H1 (cell line): ENCODE measurements at regions not wholly inside any gene's neighbourhood (a gene's known extent, or its start where the extent isn't known, plus 50 kb on each side); places are given as distances from the start of the nearest gene placed in this dataset.

ENCODE experiments used
- CTCF ChIA-PET: fragments of 300-600 bp; sonication (Branson Sonifier 250); formaldehyde crosslinking; loops from one replicate; lab custom pipeline; 2021; ENCODE audit not compliant: partially characterized antibody; lab: Charles Lee
- POLR2A ChIA-PET: fragments of 300-600 bp; sonication (Branson Sonifier 250); formaldehyde crosslinking; loops from one replicate; lab custom pipeline; 2021; ENCODE audit warnings: inconsistent platforms; ENCODE audit not compliant: partially characterized antibody; lab: Charles Lee
- DNase-seq, 2 experiments: peaks; one replicate each; pipeline versions ENCODE4 v3.0.0 to v3.0.0-alpha.2; 2010 to 2022; ENCODE audit warnings: low spot score in 2 of 2, low read depth in 1 of 2, mixed read lengths in 1 of 2
- FAIRE-seq: peaks from 2 replicates; lab custom pipeline; 2011; peaks lifted over from hg19 to GRCh38; lab: Jason Lieb, UNC
- H2AFZ ChIP-seq: 2 replicates; pipeline ENCODE4 v1.8.1; 2012; ENCODE audit warnings: low read length, inconsistent platforms
- H2AK5ac ChIP-seq: 2 replicates; pipeline ENCODE4 v1.6.1; 2013; ENCODE audit warnings: low read depth, low read length
- H2BK120ac ChIP-seq: replicated peaks from 2 replicates; pipeline ENCODE3; 2013; ENCODE audit warnings: low read depth, low read length, inconsistent platforms
- H2BK12ac ChIP-seq: 2 replicates; pipeline ENCODE4 v1.6.1; 2013; ENCODE audit warnings: low read depth, low read length
- H2BK15ac ChIP-seq: 2 replicates; pipeline ENCODE4 v1.6.1; 2013; ENCODE audit warnings: low read length
- H2BK20ac ChIP-seq: 2 replicates; pipeline ENCODE4 v1.6.1; 2013; ENCODE audit warnings: low read length
- H2BK5ac ChIP-seq: 2 replicates; pipeline ENCODE4 v1.6.1; 2013; ENCODE audit warnings: low read depth, low read length
- H3K14ac ChIP-seq: 2 replicates; pipeline ENCODE4 v1.6.1; 2013; ENCODE audit warnings: inconsistent platforms; ENCODE audit not compliant: insufficient read length
- H3K18ac ChIP-seq: 2 replicates; pipeline ENCODE4 v1.6.1; 2013; ENCODE audit warnings: low read length; ENCODE audit errors: extremely low read depth
- H3K23ac ChIP-seq: 2 replicates; pipeline ENCODE4 v1.6.1; 2013; ENCODE audit warnings: inconsistent platforms; ENCODE audit not compliant: insufficient read length
- H3K23me2 ChIP-seq: 2 replicates; pipeline ENCODE4 v1.6.1; 2013; ENCODE audit warnings: low read depth, low read length
- H3K27ac ChIP-seq: 2 replicates; pipeline ENCODE4 v1.6.1; 2011; ENCODE audit warnings: low read depth, low read length, inconsistent platforms
- H3K27me3 ChIP-seq, 4 experiments: replicated peaks in 1 of 4; 1 replicate in 1 of 4; 2 replicates in 3 of 4; pipeline versions ENCODE4 v1.6.1 to v1.8.1; 2011 to 2013; ENCODE audit warnings: low read length in 3 of 4, mild to moderate bottlenecking in 3 of 4, inconsistent platforms in 2 of 4, mixed read lengths in 2 of 4, moderate library complexity in 1 of 4; ENCODE audit not compliant: control insufficient read depth in 3 of 4, insufficient read depth in 3 of 4; ENCODE audit errors: extremely low read depth in 1 of 4
- H3K36me3 ChIP-seq, 4 experiments: 2 replicates each; pipeline versions ENCODE4 v1.6.1 to v1.8.1; 2011 to 2013; ENCODE audit warnings: mild to moderate bottlenecking in 4 of 4, low read length in 3 of 4, moderate library complexity in 2 of 4, control low read depth in 1 of 4, inconsistent platforms in 1 of 4; ENCODE audit not compliant: insufficient read depth in 4 of 4, control insufficient read depth in 2 of 4
- H3K4ac ChIP-seq: replicated peaks from 2 replicates; pipeline ENCODE3; 2013; ENCODE audit warnings: low read length, low read depth, mixed read lengths, inconsistent platforms; ENCODE audit not compliant: insufficient read length
- H3K4me1 ChIP-seq, 4 experiments: replicated peaks in 1 of 4; 1 replicate in 1 of 4; 2 replicates in 3 of 4; pipeline versions ENCODE4 v1.6.1 to v1.8.1; 2011 to 2013; ENCODE audit warnings: low read length in 3 of 4, inconsistent platforms in 2 of 4, mixed read lengths in 1 of 4; ENCODE audit not compliant: insufficient read depth in 4 of 4, control insufficient read depth in 3 of 4
- H3K4me2 ChIP-seq, 2 experiments: 2 replicates each; pipeline versions ENCODE4 v1.6.1 to v1.8.1; 2011 to 2013; ENCODE audit warnings: low read depth in 2 of 2, low read length in 2 of 2, control low read depth in 1 of 2, inconsistent platforms in 1 of 2, mild to moderate bottlenecking in 1 of 2; ENCODE audit not compliant: insufficient read depth in 1 of 2
- H3K4me3 ChIP-seq, 4 experiments: fragments of 200-600, 300-600 bp in 1 of 4; sonication (generic), shearing (Covaris generic), sonication (Bioruptor Twin) in 1 of 4; 2 replicates each; pipeline versions ENCODE4 v1.5.1 to v1.8.1; 2011 to 2016; ENCODE audit warnings: low read length in 4 of 4, low read depth in 3 of 4, control low read depth in 2 of 4, inconsistent platforms in 2 of 4, mild to moderate bottlenecking in 2 of 4, mixed read lengths in 1 of 4, moderate library complexity in 1 of 4; ENCODE audit not compliant: insufficient read depth in 2 of 4; ENCODE audit errors: extremely low read depth in 1 of 4
- H3K56ac ChIP-seq: replicated peaks from 2 replicates; pipeline ENCODE3; 2013; ENCODE audit warnings: low read depth, mild to moderate bottlenecking, mixed read lengths, low read length, inconsistent platforms; ENCODE audit not compliant: insufficient read length
- H3K79me1 ChIP-seq: 2 replicates; pipeline ENCODE4 v1.6.1; 2013; ENCODE audit warnings: low read depth, low read length, control low read depth
- H3K79me2 ChIP-seq, 2 experiments: 2 replicates each; pipeline versions ENCODE4 v1.6.1 to v1.8.1; 2012 to 2013; ENCODE audit warnings: low read length in 2 of 2, mild to moderate bottlenecking in 2 of 2, inconsistent platforms in 1 of 2; ENCODE audit not compliant: insufficient read depth in 2 of 2, control insufficient read depth in 1 of 2
- H3K9ac ChIP-seq, 4 experiments: replicated peaks in 1 of 4; 1 replicate in 1 of 4; 2 replicates in 3 of 4; pipeline versions ENCODE4 v1.6.1 to v1.8.1; 2011 to 2013; ENCODE audit warnings: low read depth in 3 of 4, low read length in 3 of 4, control low read depth in 2 of 4, mild to moderate bottlenecking in 2 of 4, moderate library complexity in 2 of 4, inconsistent platforms in 1 of 4; ENCODE audit errors: extremely low read depth in 1 of 4
- H3K9me3 ChIP-seq, 2 experiments: 2 replicates each; pipeline versions ENCODE4 v1.6.1 to v1.8.1; 2012 to 2013; ENCODE audit warnings: mild to moderate bottlenecking in 2 of 2, moderate library complexity in 2 of 2, control low read depth in 1 of 2, inconsistent platforms in 1 of 2, low read depth in 1 of 2, low read length in 1 of 2, mixed read lengths in 1 of 2; ENCODE audit not compliant: insufficient read depth in 2 of 2
- H4K20me1 ChIP-seq, 2 experiments: replicated peaks in 1 of 2; 2 replicates each; pipeline versions ENCODE3 to v1.8.1; 2011 to 2013; ENCODE audit warnings: inconsistent platforms in 2 of 2, low read length in 2 of 2, mild to moderate bottlenecking in 1 of 2; ENCODE audit not compliant: insufficient read depth in 2 of 2, control insufficient read depth in 1 of 2
- H4K5ac ChIP-seq: 2 replicates; pipeline ENCODE4 v1.6.1; 2013; ENCODE audit warnings: low read length, low read depth, mixed read lengths, inconsistent platforms; ENCODE audit not compliant: insufficient read length
- H4K8ac ChIP-seq: 2 replicates; pipeline ENCODE4 v1.8.0; 2013; ENCODE audit warnings: mild to moderate bottlenecking, moderate library complexity, low read length, inconsistent platforms; ENCODE audit not compliant: insufficient read depth; ENCODE audit errors: extremely low read depth
- H4K91ac ChIP-seq: replicated peaks from 2 replicates; pipeline ENCODE3; 2013; ENCODE audit warnings: low read length, mixed read lengths, inconsistent platforms; ENCODE audit not compliant: insufficient read length
- CEBPB ChIP-seq: IDR thresholded peaks from 2 replicates; pipeline ENCODE4 v1.6.1; 2012; ENCODE audit warnings: low read depth, low read length
- EZH2 ChIP-seq: fragments of 200-600 bp; sonication (generic); IDR thresholded peaks from 2 replicates; pipeline ENCODE4 v1.7.1; 2012; ENCODE audit warnings: low read depth, mild to moderate bottlenecking, moderate library complexity, low read length, inconsistent platforms; ENCODE audit not compliant: severe bottlenecking
- NRF1 ChIP-seq: IDR thresholded peaks from 2 replicates; pipeline ENCODE4 v1.6.1; 2011; ENCODE audit warnings: mild to moderate bottlenecking, low read depth, low read length, improper control_type of control experiment
- PHF8 ChIP-seq: fragments of 200-600 bp; sonication (generic); conservative IDR thresholded peaks from 2 replicates; pipeline ENCODE4 v1.7.1; 2012; ENCODE audit warnings: low read depth, mild to moderate bottlenecking, inconsistent platforms, low read length, moderate library complexity
- POU5F1 ChIP-seq: IDR thresholded peaks from 2 replicates; pipeline ENCODE4 v1.6.1; 2011; ENCODE audit warnings: low read depth, mild to moderate bottlenecking, low read length, moderate library complexity
- RAD21 ChIP-seq, 2 experiments: IDR thresholded peaks in 1 of 2; conservative IDR thresholded peaks in 1 of 2; 2 replicates each; pipeline ENCODE4 v1.6.1; 2011; ENCODE audit warnings: low read depth in 2 of 2, low read length in 2 of 2, improper control_type of control experiment in 1 of 2, inconsistent platforms in 1 of 2, mild to moderate bottlenecking in 1 of 2, moderate library complexity in 1 of 2
- SP1 ChIP-seq: IDR thresholded peaks from 2 replicates; pipeline ENCODE4 v1.6.1; 2011; ENCODE audit warnings: low read depth, low read length
- SP2 ChIP-seq: IDR thresholded peaks from 2 replicates; pipeline ENCODE4 v1.6.1; 2012; ENCODE audit warnings: mild to moderate bottlenecking, low read length, inconsistent platforms
- SRF ChIP-seq: IDR thresholded peaks from 2 replicates; pipeline ENCODE4 v1.6.1; 2011; ENCODE audit warnings: mild to moderate bottlenecking, low read depth, low read length, moderate library complexity
- SUZ12 ChIP-seq: fragments of 200-600 bp; sonication (generic); IDR thresholded peaks from 2 replicates; pipeline ENCODE4 v1.6.1; 2012; ENCODE audit warnings: mild to moderate bottlenecking, inconsistent platforms, low read length, moderate library complexity, mixed read lengths
- WGBS, 2 experiments: shearing (Covaris generic) in 1 of 2; methylation state at CpG; one replicate each; pipeline versions ENCODE4 v1.1.6 to v1.1.7; 2013 to 2015; ENCODE audit warnings: low lambda C conversion rate in 2 of 2, mixed read lengths in 2 of 2, inconsistent platforms in 1 of 2, low coverage in 1 of 2, missing lambda C conversion rate in 1 of 2; ENCODE audit not compliant: insufficient replicate concordance in 2 of 2, insufficient coverage in 1 of 2, insufficient read length in 1 of 2; ENCODE audit errors: extremely low coverage in 1 of 2, missing lambda C conversion rate in 1 of 2; 5-methylcytosine and 5-hydroxymethylcytosine counted together

- no peak overlapping the region for H3K4ac ChIP-seq
- H3K36me3 ChIP-seq: no peaks in the 10 kb centered on the region
- CTCF ChIA-PET: interaction anchor here (0.7 to 1.3 kb wide), 5 partner anchors 9 to 982 kb away, joined by 3 to 5 read pairs (median 3); no protein-coding TSS in a partner anchor
- H2BK15ac ChIP-seq: no peak overlapping the region
- no peaks in the 10 kb centered on the region for H3K23me2 ChIP-seq
- H4K91ac ChIP-seq: no peak overlapping the region
- no peaks in the 10 kb centered on the region for H3K27me3 ChIP-seq
- no peak overlapping the region for H3K56ac ChIP-seq
- H3K23ac ChIP-seq: no peak overlapping the region
- no peak overlapping the region for H3K4me3 ChIP-seq
- H3K18ac ChIP-seq: no peak overlapping the region
- no peaks in the 10 kb centered on the region for H3K79me2 ChIP-seq
- H3K79me1 ChIP-seq: no peaks in the 10 kb centered on the region
- no peak overlapping the region for H2BK5ac ChIP-seq
- no peak for DNase-seq
- H3K4me1 ChIP-seq: no peaks in the 10 kb centered on the region
- no peak overlapping the region for H2AFZ ChIP-seq
- no peak overlapping the region for H2BK120ac ChIP-seq
- H2AK5ac ChIP-seq: no peak overlapping the region
- no peak overlapping the region for H3K27ac ChIP-seq
- no peak overlapping the region for H3K9ac ChIP-seq
- no peak overlapping the region for H2BK20ac ChIP-seq
- H3K14ac ChIP-seq: no peak overlapping the region
- H4K8ac ChIP-seq: no peak overlapping the region
- no peak for FAIRE-seq
- no peak overlapping the region for H3K4me2 ChIP-seq
- POLR2A ChIA-PET: no interaction called here
- 98% methylated on average over 2 of the region's 2 CpGs; no CpG with 5 or more reads in 1 of the 2 experiments for WGBS, 2 experiments
- no peak overlapping the region for H4K5ac ChIP-seq
- H3K9me3 ChIP-seq: no peaks in the 10 kb centered on the region
- H4K20me1 ChIP-seq: no peaks in the 10 kb centered on the region
- H2BK12ac ChIP-seq: no peak overlapping the region
- TF ChIP-seq SP2 (no peak), SP1 (no peak), SUZ12 (no peak), RAD21 (IDR thresholded peaks at IDR 0.05 in 1 of 2, conservative IDR thresholded peaks at IDR 0.05 in 1 of 2; ENCODE audit: low read depth in 2 of 2, low read length in 2 of 2) (no peak), SRF (no peak), EZH2 (no peak), POU5F1 (no peak), CEBPB (no peak), NRF1 (no peak), PHF8 (no peak)
These were observed 1221.3 kb upstream of the ZEB2 start for GRCh38 chr2:145741181-145741580.
